ENCODE measurements at regions not wholly inside any gene's neighbourhood (a gene's known extent, or its start where the extent isn't known, plus 50 kb on each side); places are given as distances from the start of the nearest gene placed in this dataset.

GRCh38 chr13:91058919-91059318 is 288.6 kb upstream of the MIR17HG start:
- H3K9me3 Mint-ChIP-seq (ENCODE audit: unreplicated experiment): peaks cover 2% of the 10 kb centered on the region
- H3K27ac Mint-ChIP-seq (ENCODE audit: unreplicated experiment): no peak overlapping the region
- no peak for TF ChIP-seq CTCF (IDR thresholded peaks at IDR 0.05; ENCODE audit: partially characterized antibody, unreplicated experiment)
- H3K4me1 Mint-ChIP-seq (ENCODE audit: low read depth, unreplicated experiment): peaks cover 2% of the 10 kb centered on the region
- H3K27me3 Mint-ChIP-seq (ENCODE audit: unreplicated experiment): no peaks in the 10 kb centered on the region
- H3K36me3 Mint-ChIP-seq (ENCODE audit: unreplicated experiment): no peaks in the 10 kb centered on the region
- DNase-seq: no peak
- no peak overlapping the region for H3K4me3 Mint-ChIP-seq (ENCODE audit: unreplicated experiment)

GRCh38 chr13:91066745-91067144 is 280.7 kb upstream of the MIR17HG start:
- H3K27ac Mint-ChIP-seq (ENCODE audit: unreplicated experiment): no peak overlapping the region
- TF ChIP-seq CTCF (IDR thresholded peaks at IDR 0.05; ENCODE audit: partially characterized antibody, unreplicated experiment): no peak
- peaks cover 2% of the 10 kb centered on the region for H3K9me3 Mint-ChIP-seq (ENCODE audit: unreplicated experiment)
- no peak for DNase-seq
- H3K4me1 Mint-ChIP-seq (ENCODE audit: low read depth, unreplicated experiment): peaks cover 2% of the 10 kb centered on the region
- no peaks in the 10 kb centered on the region for H3K36me3 Mint-ChIP-seq (ENCODE audit: unreplicated experiment)
- no peaks in the 10 kb centered on the region for H3K27me3 Mint-ChIP-seq (ENCODE audit: unreplicated experiment)
- H3K4me3 Mint-ChIP-seq (ENCODE audit: unreplicated experiment): no peak overlapping the region

GRCh38 chr13:91072486-91072885 is 275.0 kb upstream of the MIR17HG start:
- Mint-ChIP-seq H3K27me3 (ENCODE audit: unreplicated experiment) (no peaks in the 10 kb centered on the region), H3K27ac (ENCODE audit: unreplicated experiment) (no peak overlapping the region), H3K9me3 (ENCODE audit: unreplicated experiment) (no peaks in the 10 kb centered on the region), H3K4me3 (ENCODE audit: unreplicated experiment) (no peak overlapping the region), H3K36me3 (ENCODE audit: unreplicated experiment) (no peaks in the 10 kb centered on the region), H3K4me1 (ENCODE audit: low read depth, unreplicated experiment) (no peaks in the 10 kb centered on the region)
- TF ChIP-seq CTCF (IDR thresholded peaks at IDR 0.05; ENCODE audit: partially characterized antibody, unreplicated experiment): no peak
- no peak for DNase-seq

- H3K4me1 Mint-ChIP-seq (ENCODE audit: low read depth, unreplicated experiment): no peaks in the 10 kb centered on the region
- H3K36me3 Mint-ChIP-seq (ENCODE audit: unreplicated experiment): no peaks in the 10 kb centered on the region
- H3K27me3 Mint-ChIP-seq (ENCODE audit: unreplicated experiment): no peaks in the 10 kb centered on the region
- H3K9me3 Mint-ChIP-seq (ENCODE audit: unreplicated experiment): no peaks in the 10 kb centered on the region
- TF ChIP-seq CTCF (IDR thresholded peaks at IDR 0.05; ENCODE audit: partially characterized antibody, unreplicated experiment): no peak
- DNase-seq: no peak
- H3K4me3 Mint-ChIP-seq (ENCODE audit: unreplicated experiment): no peak overlapping the region
- no peak overlapping the region for H3K27ac Mint-ChIP-seq (ENCODE audit: unreplicated experiment)
Observed at GRCh38 chr13:91074091-91074490, 273.4 kb upstream of the MIR17HG start.

- no peak for TF ChIP-seq CTCF (IDR thresholded peaks at IDR 0.05; ENCODE audit: partially characterized antibody, unreplicated experiment)
- H3K27ac Mint-ChIP-seq (ENCODE audit: unreplicated experiment): no peak overlapping the region
- no peaks in the 10 kb centered on the region for H3K4me1 Mint-ChIP-seq (ENCODE audit: low read depth, unreplicated experiment)
- no peaks in the 10 kb centered on the region for H3K27me3 Mint-ChIP-seq (ENCODE audit: unreplicated experiment)
- no peak overlapping the region for H3K4me3 Mint-ChIP-seq (ENCODE audit: unreplicated experiment)
- no peaks in the 10 kb centered on the region for H3K9me3 Mint-ChIP-seq (ENCODE audit: unreplicated experiment)
- no peaks in the 10 kb centered on the region for H3K36me3 Mint-ChIP-seq (ENCODE audit: unreplicated experiment)
- no peak for DNase-seq
Observed at GRCh38 chr13:91076830-91077229, 270.7 kb upstream of the MIR17HG start.
